GM13976 (cell line): ENCODE measurements at regions not wholly inside any gene's neighbourhood (a gene's known extent, or its start where the extent isn't known, plus 50 kb on each side); places are given as distances from the start of the nearest gene placed in this dataset.

Source experiments
- DNase-seq: peaks from one replicate; pipeline ENCODE4 v3.0.0; 2012; ENCODE audit warnings: low spot score
- CTCF ChIP-seq: IDR thresholded peaks from 2 replicates; pipeline ENCODE4 v1.5.1; 2012; ENCODE audit warnings: borderline replicate concordance, mild to moderate bottlenecking; ENCODE audit not compliant: insufficient read depth; ENCODE audit errors: extremely low read depth, missing control alignments, control extremely low read depth
- in situ Hi-C: fragments of 300-500 bp; cut with MboI; formaldehyde crosslinking; loops from one replicate; pipeline ENCODE4 v1.12.0; 2022; ENCODE audit warnings: low sequenced_read_pairs, mixed read lengths, inconsistent platforms; ENCODE audit not compliant: unreplicated experiment

DNA sequence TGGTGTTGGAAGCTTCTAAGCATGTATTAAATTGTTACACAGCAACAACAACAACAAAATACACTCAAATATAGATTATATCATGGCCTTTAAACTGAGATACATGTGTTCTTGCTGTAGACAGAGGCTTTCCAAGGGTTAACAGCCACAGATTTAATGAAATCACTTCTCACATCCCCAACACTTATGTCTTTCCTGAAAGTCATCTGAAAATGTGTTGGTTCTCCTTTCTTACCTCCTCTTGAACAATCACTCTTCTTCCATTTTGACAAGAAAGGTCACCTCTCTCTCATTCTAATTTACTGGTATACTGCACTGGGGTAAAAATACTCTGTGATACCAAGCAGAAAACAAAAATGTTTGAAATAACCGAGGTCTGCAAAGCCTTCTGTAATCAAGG lies 507.3 kb upstream of the KCNMB2 start:
- DNase-seq, result no peak
- in situ Hi-C loops, result no loop called here
- TF ChIP-seq CTCF, result no peak

DNA sequence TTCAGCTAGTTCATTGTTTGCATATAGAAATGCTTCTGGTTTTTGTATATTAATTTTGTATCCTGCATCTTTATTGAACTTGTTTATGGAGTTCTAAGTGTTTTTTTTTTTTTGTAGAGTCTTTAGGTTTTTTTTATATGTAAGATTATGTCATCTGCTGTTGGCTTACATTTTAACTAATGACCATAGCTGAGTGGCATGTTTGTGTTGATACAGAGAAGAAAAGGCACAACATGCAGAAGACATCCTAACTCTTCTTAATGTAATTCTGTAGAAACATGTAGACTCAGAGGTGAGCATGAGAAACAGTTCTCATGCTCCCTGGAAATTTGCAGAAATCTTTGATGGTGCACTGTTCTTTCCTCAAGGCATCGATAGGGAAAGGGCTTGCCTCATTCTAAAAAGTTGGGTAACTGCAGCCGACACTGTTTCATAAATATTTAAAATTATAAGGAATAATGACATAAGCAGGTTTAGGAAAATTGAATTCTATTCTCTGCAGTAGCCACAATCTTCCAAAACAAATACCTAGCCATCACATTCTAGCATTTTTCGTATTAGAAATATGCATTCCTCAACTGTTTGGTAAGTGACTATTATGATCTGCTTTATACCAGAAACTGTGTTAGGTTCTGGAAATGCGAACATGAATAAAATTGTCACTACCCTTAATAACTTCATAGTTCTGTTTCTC lies 499.6 kb upstream of the KCNMB2 start:
- in situ Hi-C loops, result no loop called here
- DNase-seq, result no peak
- TF ChIP-seq CTCF, result no peak

DNA sequence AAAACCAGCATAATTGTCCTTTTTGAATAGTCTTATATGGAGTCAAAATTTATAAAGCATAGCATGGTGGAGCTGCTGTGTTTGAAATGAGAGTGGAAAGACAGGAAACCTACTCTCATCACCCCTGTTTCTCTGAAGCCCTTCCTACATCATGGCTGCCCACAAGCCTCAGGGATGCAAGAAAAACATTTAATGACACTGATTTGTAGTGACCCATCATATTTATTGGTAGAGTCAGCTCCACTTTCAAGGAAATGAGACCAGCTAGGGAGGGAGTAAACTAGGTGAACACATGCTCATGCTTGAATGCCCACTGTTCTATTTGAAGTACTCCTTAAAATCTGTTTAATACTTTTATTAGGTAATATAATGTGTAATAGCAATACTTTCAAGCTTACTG lies 494.3 kb upstream of the KCNMB2 start:
- in situ Hi-C loops, result no loop called here
- no peak for DNase-seq
- TF ChIP-seq CTCF, result no peak

DNA sequence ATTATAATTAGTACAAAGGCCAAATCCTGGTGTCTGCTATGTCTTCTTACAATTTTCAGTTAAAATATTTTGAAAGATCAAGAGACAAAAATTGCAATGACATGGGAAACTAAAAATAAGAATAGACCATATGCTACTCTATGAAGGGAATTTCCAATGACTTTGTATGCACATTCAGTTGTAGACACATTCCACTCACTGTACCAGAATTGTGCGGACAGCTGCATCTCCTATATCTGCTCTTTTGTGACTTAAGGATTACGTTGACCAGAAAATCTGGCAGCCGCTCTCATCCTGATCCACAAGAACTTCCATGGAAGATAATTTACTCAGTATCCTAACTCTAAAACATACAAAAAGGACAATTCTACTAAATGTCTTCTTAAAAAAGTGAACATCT lies 493.9 kb upstream of the KCNMB2 start:
- TF ChIP-seq CTCF, result no peak
- DNase-seq, result no peak
- in situ Hi-C loops, result no loop called here

GRCh38 chr3:178043084-178043483 lies 493.2 kb upstream of the KCNMB2 start:
- no peak for TF ChIP-seq CTCF
- in situ Hi-C loops, result no loop called here
- DNase-seq, result no peak

DNA sequence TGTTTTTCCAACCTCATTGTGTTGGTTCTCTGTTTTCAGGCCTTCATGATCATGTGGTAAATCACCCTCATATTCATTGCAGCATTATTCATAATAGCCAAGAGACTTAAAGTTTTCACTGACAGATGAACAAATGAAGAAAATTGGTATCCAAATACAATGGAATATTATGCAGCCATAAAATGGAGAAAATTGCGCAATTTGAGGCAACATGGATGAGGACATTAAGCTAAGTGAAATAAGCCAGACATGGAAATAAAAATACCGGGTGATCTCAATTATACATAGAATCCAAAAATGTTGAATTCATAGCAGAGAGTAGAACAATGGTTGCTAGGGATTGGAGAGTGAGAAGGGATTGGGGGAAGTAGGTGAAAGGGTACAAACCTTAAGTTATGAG lies 491.9 kb upstream of the KCNMB2 start:
- TF ChIP-seq CTCF, result no peak
- in situ Hi-C loops, result no loop called here
- no peak for DNase-seq
